ENCODE measurements at regions not wholly inside any gene's neighbourhood (a gene's known extent, or its start where the extent isn't known, plus 50 kb on each side); places are given as distances from the start of the nearest gene placed in this dataset.

GRCh38 chr3:30228302-30228631 lies 378.1 kb upstream of the TGFBR2 start (continued):
- TF ChIP-seq USF2 (IDR thresholded peaks at IDR 0.05; ENCODE audit: low read depth, low read length) (no peak), RAD21 (IDR thresholded peaks at IDR 0.05; ENCODE audit: low read length) (no peak)

GRCh38 chr3:30231277-30232141 lies 374.9 kb upstream of the TGFBR2 start:
- H3K9ac ChIP-seq (ENCODE audit: low read depth, low read length), result no peak overlapping the region
- H3K36me3 ChIP-seq (ENCODE audit: control insufficient read depth, insufficient read depth, low read length), result no peaks in the 10 kb centered on the region
- H2AK9ac ChIP-seq (replicated peaks; ENCODE audit: low read depth, low read length, poor library complexity), result no peak overlapping the region
- no peak overlapping the region for H3K4me3 ChIP-seq (ENCODE audit: insufficient read depth, low read depth, low read length)
- H3K9me3 ChIP-seq (ENCODE audit: control insufficient read depth, insufficient read depth, low read length), result no peaks in the 10 kb centered on the region
- no peak overlapping the region for H2AFZ ChIP-seq (replicated peaks; ENCODE audit: low read length, poor library complexity)
- peak; percentile 46 for DNase-seq
- WGBS, 2 experiments (ENCODE audit: extremely low coverage in 2 of 2, insufficient read length in 1 of 2), result no CpG with 5 or more reads among the region's 3 CpGs
- no peak overlapping the region for H2AK5ac ChIP-seq (ENCODE audit: low read depth, low read length)
- H4K5ac ChIP-seq (ENCODE audit: low read depth, low read length), result peak overlapping the region; percentile 37
- H3K56ac ChIP-seq (ENCODE audit: extremely low read depth, insufficient read depth, low read length), result no peak overlapping the region
- peak overlapping the region; percentile 9; the same call in 1 of the 2 replicates for H3K4ac ChIP-seq (ENCODE audit: low read depth, low read length)
- peak overlapping the region; percentile 6 to 64; a peak in 3 of 4 replicates for H4K8ac ChIP-seq (ENCODE audit: low read depth in 2 of 2, low read length in 2 of 2)
- dilution Hi-C loops (cut with HindIII; ENCODE audit: low sequenced_read_pairs, unreplicated experiment), result no loop called here
- H2BK120ac ChIP-seq (ENCODE audit: low read depth, low read length), result peak overlapping the region; percentile 42
- H4K91ac ChIP-seq (ENCODE audit: insufficient read depth, low read depth, low read length), result no peak overlapping the region
- POLR2A ChIA-PET (ENCODE audit: unreplicated experiment), result no interaction called here
- H3K4me2 ChIP-seq (ENCODE audit: low read depth, low read length), result peak overlapping the region; percentile 37; the same call in 1 of the 2 replicates
- BruUV-seq (replicated peaks), result no TSS peak
- H3K18ac ChIP-seq (ENCODE audit: low read depth, low read length), result peak overlapping the region; percentile 58
- CTCF ChIA-PET, result interaction anchor here (0.7 to 1.3 kb wide), 2 partner anchors 34 to 395 kb away, joined by 3 read pairs; no protein-coding TSS in a partner anchor
- peaks cover 18% of the 10 kb centered on the region for H3K4me1 ChIP-seq (ENCODE audit: control insufficient read depth, insufficient read depth, low read length)
- H2BK5ac ChIP-seq (ENCODE audit: low read depth, low read length, poor library complexity, severe bottlenecking), result peak overlapping the region; percentile 43
- ATAC-seq (ENCODE audit: low read depth), result peak; percentile 27; the same call in 1 of the 2 replicates
- H3K9me1 ChIP-seq (ENCODE audit: insufficient read depth, low read length), result peaks cover 4% of the 10 kb centered on the region
- H2BK20ac ChIP-seq (ENCODE audit: low read depth, low read length), result peak overlapping the region; percentile 30; the same call in 1 of the 2 replicates
- in situ Hi-C loops (cut with MboI; ENCODE audit: low sequenced_read_pairs), result no loop called here
- H3K14ac ChIP-seq (replicated peaks; ENCODE audit: low read depth, low read length), result peak overlapping the region; percentile 8; the same call in 1 of the 2 replicates
- H2BK15ac ChIP-seq (ENCODE audit: low read depth, low read length), result peak overlapping the region; percentile 65; the same call in 2 of the 3 replicates
- H3K27me3 ChIP-seq (ENCODE audit: control insufficient read depth, insufficient read depth, low read length), result no peaks in the 10 kb centered on the region
- peak overlapping the region; percentile 21; the same call in 1 of the 2 replicates for H3K23ac ChIP-seq (ENCODE audit: low read depth, low read length)
- peak overlapping the region; percentile 45; the same call in 1 of the 2 replicates for H3K27ac ChIP-seq (ENCODE audit: insufficient read depth, low read length)
- no peaks in the 10 kb centered on the region for H4K20me1 ChIP-seq (ENCODE audit: insufficient read depth, low read length)
- intact Hi-C loops (cut with micrococcal nuclease), result no loop called here
- H3K79me1 ChIP-seq (ENCODE audit: low read depth in 1 of 2, low read length in 2 of 2), result 0 out of 4 replicates have a peak, but pooled peaks cover 0 to 3% of the 10 kb centered on the region in 2 experiments
- TF ChIP-seq RFX5 (IDR thresholded peaks at IDR 0.05; ENCODE audit: low read depth, low read length) (no peak), NFE2L2 (IDR thresholded peaks at IDR 0.05; ENCODE audit: low read depth, low read length) (no peak), RCOR1 (IDR thresholded peaks at IDR 0.05; ENCODE audit: insufficient replicate concordance, low read length) (no peak), RAD21 (IDR thresholded peaks at IDR 0.05; ENCODE audit: low read length) (no peak), MAFK (IDR thresholded peaks at IDR 0.05; ENCODE audit: low read depth, low read length) (no peak), CHD1 (IDR thresholded peaks at IDR 0.05; ENCODE audit: low read depth, low read length) (no peak), MXI1 (IDR thresholded peaks at IDR 0.05; ENCODE audit: borderline replicate concordance, low read depth, low read length) (no peak), CTCF (conservative IDR thresholded peaks at IDR 0.05; ENCODE audit: low read depth, low read length) (no peak), SMC3 (IDR thresholded peaks at IDR 0.05; ENCODE audit: low read depth, low read length) (no peak), MAZ (IDR thresholded peaks at IDR 0.05; ENCODE audit: borderline replicate concordance, low read depth, low read length) (no peak), BHLHE40 (IDR thresholded peaks at IDR 0.05; ENCODE audit: low read depth, low read length) (no peak)

Measured in IMR-90 (cell line).